NCI-H748 (cell line): ENCODE measurements at regions not wholly inside any gene's neighbourhood (a gene's known extent, or its start where the extent isn't known, plus 50 kb on each side); places are given as distances from the start of the nearest gene placed in this dataset.
"Not testable (repeated sequence)": the region's sequence is repeated elsewhere in the genome, so short reads cannot be mapped to it uniquely, and the experiment has no call there.

Source experiments
- DNase-seq: peaks from one replicate; lab custom pipeline; 2025; ENCODE audit not compliant: unreplicated experiment; lab: John Stamatoyannopoulos, UW

DNA sequence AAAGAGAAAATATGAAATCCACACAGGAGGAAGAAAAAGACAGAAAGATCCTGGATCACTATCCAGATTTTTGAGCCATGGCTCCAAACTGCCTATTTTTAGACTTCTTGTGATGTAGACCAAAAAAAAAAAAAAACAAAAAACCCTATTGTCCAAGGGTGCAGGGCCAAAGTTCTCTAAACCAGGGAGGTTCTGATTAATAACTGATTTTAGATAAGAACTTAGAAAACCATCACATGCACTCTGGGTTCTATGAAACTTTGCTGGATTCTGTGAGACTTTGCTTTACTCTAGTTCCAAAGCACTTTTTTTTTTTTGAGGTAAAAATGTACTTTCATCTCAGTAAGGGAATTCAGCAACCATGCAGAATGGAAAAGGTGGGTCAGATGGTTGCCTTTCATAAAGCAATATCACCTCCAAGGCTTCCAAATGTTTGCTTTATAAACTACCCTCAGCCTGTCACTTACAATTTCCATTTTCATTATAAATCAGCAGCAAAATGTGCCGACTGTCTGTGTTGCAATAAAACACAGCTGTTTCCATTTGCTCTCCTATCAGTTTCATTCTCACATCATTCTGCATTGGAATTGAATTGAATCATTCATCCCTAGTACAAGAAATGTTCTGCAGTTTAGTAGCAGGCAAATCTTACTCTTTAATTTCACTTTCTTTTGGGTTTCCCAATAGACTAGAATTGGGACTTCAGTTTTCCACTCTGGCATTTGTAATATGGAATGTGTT lies 1584.3 kb upstream of the RAG2 start:
- DNase-seq, result no peak

- DNase-seq, result no peak
Measured at GRCh38 chr11:38176686-38177322, 1578.8 kb upstream of the RAG2 start.

GRCh38 chr11:38173676-38174075 lies 1575.6 kb upstream of the RAG2 start:
- no peak for DNase-seq

GRCh38 chr11:38169286-38169685 lies 1571.2 kb upstream of the RAG2 start:
- DNase-seq, result no peak

- no peak for DNase-seq
Measured at GRCh38 chr11:38163526-38163925, 1565.5 kb upstream of the RAG2 start.

GRCh38 chr11:38160433-38160832 lies 1562.4 kb upstream of the RAG2 start:
- DNase-seq, result no peak

- DNase-seq, result no peak
Measured at GRCh38 chr11:38159038-38159437, 1561.0 kb upstream of the RAG2 start.

- DNase-seq, result no peak
Measured at GRCh38 chr11:38156495-38157146, 1558.6 kb upstream of the RAG2 start.

- DNase-seq, result no peak
Measured at GRCh38 chr11:38155856-38156255, 1557.8 kb upstream of the RAG2 start.

- DNase-seq, result no peak
Measured at GRCh38 chr11:38153985-38154384, 1555.9 kb upstream of the RAG2 start.

DNA sequence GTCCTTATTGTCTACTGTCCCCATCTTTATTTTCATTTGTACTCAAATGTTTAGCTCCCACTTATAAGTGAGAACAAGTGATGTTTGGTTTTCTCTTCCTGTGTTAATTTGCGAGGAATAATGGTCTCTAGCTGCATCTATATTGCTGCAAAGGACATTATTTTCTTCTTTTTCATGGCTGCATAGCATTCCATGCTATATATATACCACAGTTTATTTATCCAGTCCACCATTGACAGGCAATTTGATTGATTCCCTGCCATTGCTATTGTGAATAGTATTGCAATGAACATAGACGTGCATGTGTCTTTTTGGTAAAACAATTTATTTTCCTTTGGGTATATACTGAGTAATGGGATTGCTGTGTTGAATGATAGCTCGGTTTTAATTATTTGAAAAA lies 1545.8 kb upstream of the RAG2 start:
- DNase-seq, result no peak

DNA sequence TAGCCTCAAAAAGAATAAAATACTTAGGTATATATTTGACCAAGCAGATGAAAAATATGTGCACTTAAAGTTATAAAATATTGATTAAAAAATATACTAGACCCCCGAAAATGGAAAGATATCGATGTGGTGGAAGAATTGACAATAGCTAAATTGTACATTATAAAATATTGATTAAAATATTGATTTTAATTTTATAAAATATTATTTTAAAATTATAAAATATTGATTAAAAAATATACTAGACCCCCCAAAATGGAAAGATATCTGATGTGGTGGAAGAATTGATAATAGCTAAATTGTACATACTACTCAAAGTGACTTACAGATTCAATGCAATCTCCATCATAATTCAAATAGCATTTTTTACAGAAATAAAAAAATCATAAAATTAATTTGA lies 1540.9 kb upstream of the RAG2 start:
- no peak for DNase-seq

GRCh38 chr11:38136887-38137286 lies 1538.9 kb upstream of the RAG2 start:
- DNase-seq, result no peak

GRCh38 chr11:38131535-38131934 lies 1533.5 kb upstream of the RAG2 start:
- no peak for DNase-seq

GRCh38 chr11:38130976-38131375 lies 1532.9 kb upstream of the RAG2 start:
- no peak for DNase-seq

DNA sequence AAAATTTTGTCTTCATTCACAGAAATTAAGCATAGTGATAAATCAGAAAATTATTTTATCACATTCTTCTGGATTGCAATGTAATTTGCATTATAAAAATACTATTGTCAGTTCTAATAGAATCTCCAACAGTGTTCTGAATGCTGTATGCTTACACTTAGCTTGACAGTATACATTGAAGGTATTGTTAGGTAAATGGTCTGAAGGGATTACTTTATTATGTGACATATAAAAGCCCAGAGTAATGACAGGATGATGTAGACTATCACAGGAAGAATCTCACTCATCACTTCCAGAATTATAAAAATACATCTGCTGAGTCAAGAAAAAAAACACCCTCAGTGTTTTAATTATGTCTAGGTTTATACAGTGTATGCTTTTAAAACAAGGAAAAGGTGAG lies 1532.5 kb upstream of the RAG2 start:
- no peak for DNase-seq

- DNase-seq, result peak; percentile 1
Measured at GRCh38 chr11:38123673-38124072, 1525.6 kb upstream of the RAG2 start.

DNA sequence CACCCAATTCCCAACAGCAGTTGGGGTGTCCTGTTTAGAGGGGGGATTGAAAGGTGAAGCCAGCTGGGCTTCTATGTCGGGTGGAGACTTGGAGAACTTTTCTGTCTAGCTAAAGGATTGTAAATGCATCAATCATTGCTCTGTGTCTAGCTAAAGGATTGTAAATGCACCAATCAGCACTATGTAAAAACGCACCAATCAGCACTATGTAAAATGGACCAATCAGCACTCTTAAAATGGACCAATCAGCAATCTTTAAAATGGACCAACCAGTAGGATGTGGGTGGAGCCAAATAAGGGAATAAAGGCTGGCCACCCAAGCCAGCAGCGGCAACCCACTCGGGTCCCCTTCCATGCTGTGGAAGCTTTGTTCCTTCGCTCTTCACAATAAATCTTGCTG lies 1518.6 kb upstream of the RAG2 start:
- DNase-seq, result not testable (repeated sequence)

GRCh38 chr11:38115381-38115780 lies 1517.3 kb upstream of the RAG2 start:
- not testable (repeated sequence) for DNase-seq

DNA sequence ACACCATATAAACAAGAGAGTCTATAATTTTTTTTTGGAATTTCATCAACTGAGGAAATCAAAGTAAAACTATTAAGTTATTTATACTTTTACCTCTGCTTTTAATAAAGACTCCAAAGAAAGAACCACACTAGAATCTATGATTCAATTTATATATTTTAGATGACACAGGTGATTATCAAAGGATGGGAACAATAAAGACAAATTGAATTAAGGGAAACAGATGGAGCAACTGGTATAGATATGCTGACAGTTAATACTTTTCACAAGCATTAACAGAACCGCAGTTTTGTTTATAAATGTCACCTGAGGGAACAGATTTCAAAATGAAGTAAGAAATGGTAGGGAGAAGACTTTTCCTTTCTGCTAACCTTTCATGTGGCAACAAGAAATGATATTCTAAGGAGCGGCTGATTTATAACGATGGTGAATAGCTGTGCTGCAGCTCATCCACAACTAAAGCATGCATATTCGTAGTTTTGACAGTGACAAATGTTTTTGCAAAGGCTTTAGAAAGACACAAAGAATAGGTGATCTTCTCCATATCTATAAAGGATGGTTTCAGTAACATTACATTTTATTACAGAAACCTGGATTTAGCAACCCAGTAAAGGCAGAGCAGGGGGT lies 1502.9 kb upstream of the RAG2 start:
- DNase-seq, result no peak

- DNase-seq, result no peak
Measured at GRCh38 chr11:38095268-38095667, 1497.2 kb upstream of the RAG2 start.

- peak; percentile 3 for DNase-seq
Measured at GRCh38 chr11:38089726-38090125, 1491.7 kb upstream of the RAG2 start.
